CD14-positive monocyte (primary cell): ENCODE measurements at regions not wholly inside any gene's neighbourhood (a gene's known extent, or its start where the extent isn't known, plus 50 kb on each side); places are given as distances from the start of the nearest gene placed in this dataset.
"Not testable (repeated sequence)": the region's sequence is repeated elsewhere in the genome, so short reads cannot be mapped to it uniquely, and the experiment has no call there.

Experiments used
- DNase-seq, 3 donors: peaks; one replicate each; pipeline ENCODE4 v3.0.0-alpha.2; 2011 to 2022
- H2AFZ ChIP-seq: 2 replicates; pipeline ENCODE4 v1.6.0; 2012; ENCODE audit warnings: mild to moderate bottlenecking, low read depth, low read length, inconsistent platforms; ENCODE audit not compliant: insufficient read depth, poor library complexity, severe bottlenecking
- H3K27ac ChIP-seq, 2 donors: 1 replicate in 1 of 2; 2 replicates in 1 of 2; pipeline ENCODE4 v1.5.1; 2012 to 2013; ENCODE audit warnings: low read length in 2 of 2, control low read depth in 1 of 2, inconsistent platforms in 1 of 2, low read depth in 1 of 2, mild to moderate bottlenecking in 1 of 2
- H3K27me3 ChIP-seq, 2 donors: one replicate each; pipeline versions ENCODE4 v1.6.0 to v1.6.1; 2011 to 2013; ENCODE audit warnings: low read length in 2 of 2; ENCODE audit not compliant: control insufficient read depth in 2 of 2, insufficient read depth in 2 of 2
- H3K36me3 ChIP-seq, 2 donors: replicated peaks in 1 of 2; 1 replicate in 1 of 2; 2 replicates in 1 of 2; pipeline versions ENCODE4 v1.5.1 to v1.6.1; 2012 to 2013; ENCODE audit warnings: low read length in 2 of 2, control low read depth in 1 of 2, inconsistent platforms in 1 of 2, mild to moderate bottlenecking in 1 of 2; ENCODE audit not compliant: insufficient read depth in 2 of 2, control insufficient read depth in 1 of 2
- H3K4me1 ChIP-seq, 2 donors: 1 replicate in 1 of 2; 2 replicates in 1 of 2; pipeline versions ENCODE4 v1.5.1 to v1.6.1; 2012 to 2013; ENCODE audit warnings: low read length in 2 of 2, control low read depth in 1 of 2, inconsistent platforms in 1 of 2, mild to moderate bottlenecking in 1 of 2, moderate library complexity in 1 of 2; ENCODE audit not compliant: insufficient read depth in 2 of 2, control insufficient read depth in 1 of 2
- H3K4me2 ChIP-seq: replicated peaks from 2 replicates; pipeline ENCODE3; 2012; ENCODE audit warnings: low read length, moderate library complexity, mild to moderate bottlenecking; ENCODE audit not compliant: poor library complexity, severe bottlenecking; ENCODE audit errors: extremely low read depth
- H3K4me3 ChIP-seq, 3 experiments: fragments of 200-600 bp in 1 of 3; sonication (generic) in 1 of 3; replicated peaks in 1 of 3; 1 replicate in 2 of 3; 2 replicates in 1 of 3; pipeline ENCODE4 v1.5.1; 2011 to 2013; ENCODE audit warnings: low read length in 3 of 3, mild to moderate bottlenecking in 3 of 3, control low read depth in 2 of 3, low read depth in 2 of 3, inconsistent platforms in 1 of 3, moderate library complexity in 1 of 3
- H3K79me2 ChIP-seq: 2 replicates; pipeline ENCODE4 v1.6.0; 2012; ENCODE audit warnings: mild to moderate bottlenecking, control low read depth, inconsistent platforms, low read length, moderate library complexity; ENCODE audit not compliant: insufficient read depth
- H3K9ac ChIP-seq: 2 replicates; pipeline ENCODE4 v1.6.0; 2017; ENCODE audit warnings: low read length, mild to moderate bottlenecking; ENCODE audit not compliant: insufficient read depth, poor library complexity, severe bottlenecking
- H3K9me3 ChIP-seq, 2 donors: replicated peaks in 1 of 2; 1 replicate in 1 of 2; 2 replicates in 1 of 2; pipeline versions ENCODE4 v1.5.1 to v1.6.1; 2012 to 2013; ENCODE audit warnings: low read length in 2 of 2, control low read depth in 1 of 2; ENCODE audit not compliant: control insufficient read depth in 1 of 2, insufficient read depth in 1 of 2
- H4K20me1 ChIP-seq: 2 replicates; pipeline ENCODE4 v1.6.0; 2012; ENCODE audit warnings: mild to moderate bottlenecking, low read length, control low read depth, moderate library complexity; ENCODE audit not compliant: insufficient read depth
- H3K27ac Mint-ChIP-seq, 7 donors: one replicate each; pipeline ENCODE4 v1.8.0; 2020; ENCODE audit warnings: mild to moderate bottlenecking in 7 of 7, mixed read lengths in 7 of 7, moderate library complexity in 6 of 7, inconsistent platforms in 2 of 7
- H3K27me3 Mint-ChIP-seq, 3 donors: one replicate each; pipeline ENCODE4 v1.8.0; 2021 to 2022; ENCODE audit warnings: low read depth in 3 of 3, mild to moderate bottlenecking in 3 of 3, mixed read lengths in 3 of 3, moderate library complexity in 3 of 3, inconsistent platforms in 1 of 3
- H3K36me3 Mint-ChIP-seq, 2 donors: one replicate each; pipeline ENCODE4 v1.8.0; 2020; ENCODE audit warnings: mixed read lengths in 2 of 2, inconsistent platforms in 1 of 2, mild to moderate bottlenecking in 1 of 2
- H3K4me1 Mint-ChIP-seq: one replicate; pipeline ENCODE4 v1.8.0; 2020; ENCODE audit warnings: mild to moderate bottlenecking, mixed read lengths
- H3K4me3 Mint-ChIP-seq, 2 donors: one replicate each; pipeline ENCODE4 v1.8.0; 2020; ENCODE audit warnings: mild to moderate bottlenecking in 2 of 2, mixed read lengths in 2 of 2, moderate library complexity in 1 of 2
- H3K9me3 Mint-ChIP-seq, 7 donors: one replicate each; pipeline ENCODE4 v1.8.0; 2020 to 2022; ENCODE audit warnings: mixed read lengths in 7 of 7, mild to moderate bottlenecking in 6 of 7, moderate library complexity in 6 of 7, inconsistent platforms in 2 of 7
- WGBS: methylation state at CpG from one replicate; pipeline ENCODE4 v1.1.5; 2013; ENCODE audit warnings: missing lambda C conversion rate; ENCODE audit not compliant: insufficient coverage; 5-methylcytosine and 5-hydroxymethylcytosine counted together
- intact Hi-C, 2 donors: fragments of 100-400 bp; cut with micrococcal nuclease; formaldehyde crosslinking; loops; one replicate each; pipeline versions ENCODE4 v1.15.0 to v1.15.1; 2023
- TF ChIP-seq, protein P1 (sequence below): fragments of 200-600 bp; IDR thresholded peaks from one replicate; pipeline ENCODE4 v1.8.0; 2022; ENCODE audit warnings: antibody characterized with exemption, mild to moderate bottlenecking

GRCh38 chr4:103947617-103948016, 227.8 kb upstream of the TACR3 start:
- Mint-ChIP-seq H3K27me3 (peaks cover 0 to 4% (median 3%) of the 10 kb centered on the region in 3 donors), H3K36me3 (no peaks in the 10 kb centered on the region), H3K27ac (no peak overlapping the region), H3K9me3 (peaks cover 0 to 4% (median 2%) of the 10 kb centered on the region in 7 donors), H3K4me1 (no peaks in the 10 kb centered on the region), H3K4me3 (no peak overlapping the region)
- no peak overlapping the region for H3K27ac ChIP-seq
- no peak overlapping the region for H3K9ac ChIP-seq
- no peaks in the 10 kb centered on the region for H3K36me3 ChIP-seq
- no peaks in the 10 kb centered on the region for H3K79me2 ChIP-seq
- DNase-seq = no peak
- H4K20me1 ChIP-seq = no peaks in the 10 kb centered on the region
- H3K27me3 ChIP-seq = no peaks in the 10 kb centered on the region
- TF ChIP-seq, protein P1, sequence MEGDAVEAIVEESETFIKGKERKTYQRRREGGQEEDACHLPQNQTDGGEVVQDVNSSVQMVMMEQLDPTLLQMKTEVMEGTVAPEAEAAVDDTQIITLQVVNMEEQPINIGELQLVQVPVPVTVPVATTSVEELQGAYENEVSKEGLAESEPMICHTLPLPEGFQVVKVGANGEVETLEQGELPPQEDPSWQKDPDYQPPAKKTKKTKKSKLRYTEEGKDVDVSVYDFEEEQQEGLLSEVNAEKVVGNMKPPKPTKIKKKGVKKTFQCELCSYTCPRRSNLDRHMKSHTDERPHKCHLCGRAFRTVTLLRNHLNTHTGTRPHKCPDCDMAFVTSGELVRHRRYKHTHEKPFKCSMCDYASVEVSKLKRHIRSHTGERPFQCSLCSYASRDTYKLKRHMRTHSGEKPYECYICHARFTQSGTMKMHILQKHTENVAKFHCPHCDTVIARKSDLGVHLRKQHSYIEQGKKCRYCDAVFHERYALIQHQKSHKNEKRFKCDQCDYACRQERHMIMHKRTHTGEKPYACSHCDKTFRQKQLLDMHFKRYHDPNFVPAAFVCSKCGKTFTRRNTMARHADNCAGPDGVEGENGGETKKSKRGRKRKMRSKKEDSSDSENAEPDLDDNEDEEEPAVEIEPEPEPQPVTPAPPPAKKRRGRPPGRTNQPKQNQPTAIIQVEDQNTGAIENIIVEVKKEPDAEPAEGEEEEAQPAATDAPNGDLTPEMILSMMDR = no peak
- no peaks in the 10 kb centered on the region for H3K4me1 ChIP-seq
- no CpG with 5 or more reads among the region's 1 CpG for WGBS
- intact Hi-C loops = no loop called here
- peaks cover 0 to 3% of the 10 kb centered on the region in 2 donors for H3K9me3 ChIP-seq
- no peak overlapping the region for H3K4me2 ChIP-seq
- no peak overlapping the region for H2AFZ ChIP-seq
- H3K4me3 ChIP-seq = no peak overlapping the region

DNA sequence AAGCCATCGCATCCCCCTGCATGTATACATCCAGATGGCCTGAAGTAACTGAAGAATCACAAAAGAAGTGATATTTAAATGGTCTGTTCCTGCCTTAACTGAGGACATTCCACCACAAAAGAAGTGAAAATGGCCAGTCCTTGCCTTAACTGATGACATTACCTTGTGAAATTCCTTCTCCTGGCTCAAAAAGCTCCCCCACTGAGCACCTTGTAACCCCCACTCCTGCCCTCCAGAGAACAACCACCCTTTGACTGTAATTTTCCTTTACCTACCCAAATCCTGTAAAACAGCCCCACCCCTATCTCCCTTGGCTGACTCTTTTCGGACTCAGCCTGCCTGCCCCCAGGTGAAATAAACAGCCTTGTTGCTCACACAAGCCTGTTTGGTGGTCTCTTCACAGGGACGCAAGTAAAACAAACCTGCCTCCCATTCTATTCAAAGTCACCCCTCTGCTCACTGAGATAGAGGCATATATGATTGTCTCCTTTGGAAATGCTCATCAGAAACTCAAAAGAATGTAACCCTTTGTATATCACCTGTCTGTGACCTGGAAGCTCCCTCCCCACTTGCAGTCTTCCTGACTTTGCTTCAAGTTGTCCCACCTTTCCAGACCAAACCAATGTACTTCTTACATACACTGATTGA, 227.0 kb upstream of the TACR3 start:
- H3K27ac Mint-ChIP-seq, H2AFZ ChIP-seq, H3K36me3 Mint-ChIP-seq, H3K79me2 ChIP-seq, H3K27ac ChIP-seq, H4K20me1 ChIP-seq, H3K4me3 ChIP-seq, H3K4me3 Mint-ChIP-seq, H3K36me3 ChIP-seq, DNase-seq, H3K9ac ChIP-seq, H3K4me2 ChIP-seq, H3K9me3 Mint-ChIP-seq, H3K27me3 ChIP-seq, H3K4me1 Mint-ChIP-seq, intact Hi-C loops, H3K9me3 ChIP-seq, H3K4me1 ChIP-seq, H3K27me3 Mint-ChIP-seq: not testable (repeated sequence)
- 75% methylated on average over 1 of the region's 3 CpGs for WGBS
